SK-N-DZ (cell line): ENCODE measurements at regions not wholly inside any gene's neighbourhood (a gene's known extent, or its start where the extent isn't known, plus 50 kb on each side); places are given as distances from the start of the nearest gene placed in this dataset.

Experiments
- DNase-seq: peaks from one replicate; pipeline ENCODE4 v3.0.0-alpha.2; 2015; ENCODE audit warnings: low spot score

GRCh38 chr6:137271245-137272183 lies 52.3 kb upstream of the IFNGR1 start:
- peak; percentile 31 for DNase-seq

DNA sequence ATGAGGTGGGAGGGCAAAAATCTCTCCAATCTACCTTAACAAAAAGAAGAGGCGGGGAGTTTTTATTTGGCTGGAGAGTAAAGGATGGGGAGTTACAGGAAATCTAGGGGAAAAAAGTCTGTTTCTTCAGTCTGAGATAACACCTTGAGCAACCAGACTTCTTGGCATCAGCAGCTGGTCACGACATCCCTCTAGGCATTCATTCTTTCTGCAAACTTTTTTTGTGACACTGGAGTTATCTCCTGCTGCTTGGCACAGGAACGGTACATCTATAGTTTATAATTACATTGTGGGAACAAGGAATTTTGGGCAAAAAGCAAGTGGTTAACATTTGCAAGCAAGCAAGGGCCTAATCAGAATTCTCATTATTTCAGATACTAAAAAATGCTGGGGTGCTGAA lies 50.6 kb upstream of the IFNGR1 start:
- no peak for DNase-seq

DNA sequence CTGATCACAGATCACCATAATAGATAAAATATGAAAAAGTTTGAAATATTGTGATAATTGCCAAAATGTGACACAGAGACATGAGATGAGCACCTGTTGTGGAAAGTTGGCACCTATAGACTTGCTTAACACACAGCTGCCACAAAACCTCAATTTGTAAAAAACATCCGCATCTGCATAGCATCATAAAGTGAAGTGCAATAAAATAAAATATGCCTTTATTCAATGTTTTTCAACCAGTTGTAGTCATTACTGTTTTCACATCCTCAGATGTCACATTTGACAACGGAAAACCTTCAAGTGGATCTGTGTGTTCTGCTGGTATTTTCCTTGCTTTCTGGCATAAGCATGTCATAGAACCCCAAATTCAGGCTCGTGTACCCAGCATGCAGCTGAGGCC lies 50.2 kb upstream of the IFNGR1 start:
- DNase-seq, result no peak
